GM12878 (cell line): ENCODE measurements at regions not wholly inside any gene's neighbourhood (a gene's known extent, or its start where the extent isn't known, plus 50 kb on each side); places are given as distances from the start of the nearest gene placed in this dataset.

Experiments used
- ATAC-seq: fragments of 200-7000 bp; cut with Tn5 transposase; 3 replicates; pipeline ENCODE4 v1.9.1; 2020; ENCODE audit warnings: mild to moderate bottlenecking, moderate library complexity
- BruUV-seq: library from RNA; stranded (reverse); fragments of 400-500 nt; replicated peaks from 2 replicates; lab custom pipeline; 2021; lab: Mats Ljungman, UMichigan
- CTCF ChIA-PET: fragments of 300-600 bp; sonication (Branson Sonifier 250); formaldehyde crosslinking; extraction: SDS; loops from one replicate; lab custom pipeline; 2021; ENCODE audit warnings: inconsistent platforms; lab: Yijun Ruan, JAX
- POLR2A ChIA-PET: fragments of 350-600 bp; formaldehyde crosslinking; extraction: SDS; loops from one replicate; lab custom pipeline; 2021; ENCODE audit warnings: inconsistent platforms; lab: Charles Lee
- RAD21 ChIA-PET: fragments of 300-600 bp; sonication (Branson Sonifier 250); formaldehyde crosslinking; loops from one replicate; lab custom pipeline; 2023; ENCODE audit warnings: antibody characterized with exemption; ENCODE audit not compliant: unreplicated experiment; lab: Charles Lee
- SMC1A ChIA-PET: fragments of 300-600 bp; sonication (Branson Sonifier 250); formaldehyde crosslinking; loops from one replicate; lab custom pipeline; 2023; ENCODE audit not compliant: unreplicated experiment, uncharacterized antibody; lab: Charles Lee
- DNase-seq: peaks from one replicate; pipeline ENCODE4 v3.0.0-alpha.2; 2011; ENCODE audit warnings: low read depth, low spot score
- FAIRE-seq: peaks from 3 replicates; lab custom pipeline; 2011; peaks lifted over from hg19 to GRCh38; lab: Jason Lieb, UNC
- H2AFZ ChIP-seq: 2 replicates; pipeline ENCODE4 v1.6.0; 2011; ENCODE audit warnings: low read depth, low read length, control low read depth; ENCODE audit not compliant: control insufficient read depth
- H3K27ac ChIP-seq: 2 replicates; pipeline ENCODE4 v1.5.1; 2011; ENCODE audit warnings: control low read depth; ENCODE audit not compliant: control insufficient read depth, insufficient read depth
- H3K27me3 ChIP-seq, 2 experiments: replicated peaks in 1 of 2; 2 replicates each; pipeline versions ENCODE4 v1.6.0 to v1.6.1; 2011; ENCODE audit warnings: low read length in 1 of 2; ENCODE audit not compliant: control insufficient read depth in 2 of 2, insufficient read depth in 2 of 2
- H3K36me3 ChIP-seq, 2 experiments: 2 replicates each; pipeline ENCODE4 v1.5.1; 2011; ENCODE audit warnings: low read length in 1 of 2; ENCODE audit not compliant: control insufficient read depth in 2 of 2, insufficient read depth in 2 of 2
- H3K4me1 ChIP-seq: 2 replicates; pipeline ENCODE4 v1.6.1; 2011; ENCODE audit warnings: mild to moderate bottlenecking, low read length, moderate library complexity, mixed read lengths; ENCODE audit not compliant: control insufficient read depth, insufficient read depth
- H3K4me2 ChIP-seq: 2 replicates; pipeline ENCODE4 v1.6.0; 2011; ENCODE audit warnings: control low read depth; ENCODE audit not compliant: control insufficient read depth, insufficient read depth
- H3K4me3 ChIP-seq: fragments of 200-600 bp; sonication (generic); 2 replicates; pipeline ENCODE4 v1.5.1; 2016
- H3K79me2 ChIP-seq: 2 replicates; pipeline ENCODE4 v1.6.0; 2011; ENCODE audit warnings: low read length; ENCODE audit not compliant: control insufficient read depth, insufficient read depth
- H3K9ac ChIP-seq: 2 replicates; pipeline ENCODE4 v1.8.0; 2011; ENCODE audit warnings: low read length, control low read depth, mixed read lengths; ENCODE audit not compliant: control insufficient read depth, insufficient read depth
- H3K9me3 ChIP-seq: replicated peaks from 3 replicates; pipeline ENCODE4 v1.5.1; 2011; ENCODE audit warnings: mild to moderate bottlenecking, low read length; ENCODE audit not compliant: control insufficient read depth, insufficient read depth
- H4K20me1 ChIP-seq: 2 replicates; pipeline ENCODE4 v1.6.0; 2011; ENCODE audit not compliant: control insufficient read depth, insufficient read depth
- BCL11A ChIP-seq: IDR thresholded peaks from 2 replicates; pipeline ENCODE4 v1.6.1; 2011; ENCODE audit warnings: low read depth, low read length
- BHLHE40 ChIP-seq, 2 experiments: fragments of 450-650 bp in 1 of 2; IDR thresholded peaks; 2 replicates each; pipeline ENCODE4 v1.6.1; 2011 to 2017; ENCODE audit warnings: low read depth in 2 of 2, borderline replicate concordance in 1 of 2, improper control_type of control experiment in 1 of 2, low read length in 1 of 2, mild to moderate bottlenecking in 1 of 2
- CHD2 ChIP-seq: IDR thresholded peaks from 2 replicates; pipeline ENCODE4 v1.6.1; 2011; ENCODE audit warnings: low read depth, low read length, improper control_type of control experiment, borderline replicate concordance
- CREM ChIP-seq: IDR thresholded peaks from 2 replicates; pipeline ENCODE4 v1.6.1; 2014; ENCODE audit warnings: antibody characterized with exemption, low read depth
- EGR1 ChIP-seq, 2 experiments: IDR thresholded peaks; 1 replicate in 1 of 2; 2 replicates in 1 of 2; pipeline ENCODE4 v1.6.1; 2011 to 2012; ENCODE audit warnings: low read depth in 2 of 2, low read length in 2 of 2, borderline replicate concordance in 1 of 2, mild to moderate bottlenecking in 1 of 2, moderate library complexity in 1 of 2
- ETV6 ChIP-seq, 2 experiments: fragments of 450-650 bp in 1 of 2; IDR thresholded peaks in 1 of 2; conservative IDR thresholded peaks in 1 of 2; 2 replicates each; pipeline ENCODE4 v1.6.1; 2014; ENCODE audit warnings: antibody characterized with exemption in 1 of 2, borderline replicate concordance in 1 of 2, low read depth in 1 of 2, mild to moderate bottlenecking in 1 of 2, moderate library complexity in 1 of 2
- FOXK2 ChIP-seq: fragments of 450-650 bp; IDR thresholded peaks from 2 replicates; pipeline ENCODE4 v1.6.1; 2017; ENCODE audit warnings: mild to moderate bottlenecking, moderate library complexity
- HDAC2 ChIP-seq: fragments of 200-600 bp; sonication (generic); IDR thresholded peaks from 2 replicates; pipeline ENCODE4 v1.6.1; 2017
- KLF5 ChIP-seq: fragments of 450-650 bp; IDR thresholded peaks from 2 replicates; pipeline ENCODE4 v1.6.1; 2014; ENCODE audit warnings: mild to moderate bottlenecking; ENCODE audit not compliant: partially characterized antibody
- NR2C2 ChIP-seq: IDR thresholded peaks from 2 replicates; pipeline ENCODE4 v1.6.1; 2011; ENCODE audit warnings: borderline replicate concordance, low read depth; ENCODE audit not compliant: control insufficient read depth, insufficient read length
- NRF1 ChIP-seq: conservative IDR thresholded peaks from 2 replicates; pipeline ENCODE4 v1.6.1; 2011; ENCODE audit warnings: mild to moderate bottlenecking, low read depth, low read length, improper control_type of control experiment
- PAX5 ChIP-seq: IDR thresholded peaks from 2 replicates; pipeline ENCODE4 v1.6.1; 2011; ENCODE audit warnings: low read depth, low read length, borderline replicate concordance
- RFX5 ChIP-seq: IDR thresholded peaks from 2 replicates; pipeline ENCODE4 v1.6.1; 2011; ENCODE audit warnings: low read depth, low read length, improper control_type of control experiment
- SIX5 ChIP-seq: IDR thresholded peaks from 2 replicates; pipeline ENCODE4 v1.6.1; 2011; ENCODE audit warnings: mild to moderate bottlenecking, low read depth, low read length, moderate library complexity; ENCODE audit not compliant: severe bottlenecking
- SREBF2 ChIP-seq: IDR thresholded peaks from 2 replicates; pipeline ENCODE4 v1.6.1; 2012; ENCODE audit warnings: mild to moderate bottlenecking, low read length
- STAT1 ChIP-seq: fragments of 450-650 bp; conservative IDR thresholded peaks from 2 replicates; pipeline ENCODE4 v1.6.1; 2014; ENCODE audit warnings: antibody characterized with exemption, mild to moderate bottlenecking
- ZNF24 ChIP-seq: fragments of 450-650 bp; IDR thresholded peaks from 2 replicates; pipeline ENCODE4 v1.6.1; 2017; ENCODE audit warnings: antibody characterized with exemption, mild to moderate bottlenecking
- ZNF622 ChIP-seq: fragments of 450-650 bp; IDR thresholded peaks from 2 replicates; pipeline ENCODE4 v1.6.1; 2017; ENCODE audit warnings: mild to moderate bottlenecking, inconsistent platforms
- WGBS: methylation state at CpG from one replicate; pipeline ENCODE4 v1.1.6; 2016; ENCODE audit warnings: low lambda C conversion rate; ENCODE audit not compliant: insufficient replicate concordance, insufficient coverage; ENCODE audit errors: missing lambda C conversion rate; 5-methylcytosine and 5-hydroxymethylcytosine counted together
- in situ Hi-C: fragments of 300-500 bp; cut with MboI; formaldehyde crosslinking; loops from 9 replicates; pipeline ENCODE4 v1.14.3; 2018; ENCODE audit warnings: mixed read lengths
- intact Hi-C: fragments of 100-400 bp; cut with micrococcal nuclease; formaldehyde crosslinking; loops from one replicate; pipeline ENCODE4 v1.14.2; 2022; ENCODE audit not compliant: unreplicated experiment
- TF ChIP-seq, protein P1 (sequence below): fragments of 450-650 bp; IDR thresholded peaks from 2 replicates; pipeline ENCODE4 v1.6.1; 2017; ENCODE audit warnings: borderline replicate concordance
- TF ChIP-seq, protein P2 (sequence below): fragments of 450-650 bp; IDR thresholded peaks from 2 replicates; pipeline ENCODE4 v1.6.1; 2014; ENCODE audit warnings: mild to moderate bottlenecking

DNA sequence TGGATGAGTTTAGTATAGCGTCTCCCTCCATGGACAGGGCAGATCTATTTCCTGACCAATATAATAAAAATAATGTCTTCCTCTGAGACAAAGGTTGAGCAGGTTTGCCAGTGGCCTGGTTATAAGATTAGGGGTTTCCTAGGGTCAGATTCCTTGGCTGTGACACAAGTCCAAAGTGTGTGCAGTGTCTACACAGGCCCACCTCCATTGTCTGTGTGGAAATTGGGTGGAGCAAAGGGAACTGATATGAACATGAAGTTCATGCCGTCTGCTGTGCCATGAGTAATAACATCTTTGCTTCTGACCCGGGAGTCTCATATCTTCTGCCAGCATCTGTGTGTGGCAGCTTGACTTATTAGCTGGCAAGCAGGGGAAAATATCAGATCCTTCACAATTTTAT is 187.7 kb upstream of the BOD1L1 start:
- intact Hi-C loops (no loop called here), in situ Hi-C loops (no loop called here)
- no peak overlapping the region for H3K4me2 ChIP-seq
- ChIA-PET POLR2A (no interaction called here), CTCF (no interaction called here), RAD21 (interaction anchor here (1.3 kb wide), 1 partner anchor 8 kb away, joined by 3 read pairs; no protein-coding TSS in a partner anchor), SMC1A (no interaction called here)
- H3K27ac ChIP-seq = no peak overlapping the region
- H3K36me3 ChIP-seq = no peaks in the 10 kb centered on the region
- H3K9me3 ChIP-seq = no peaks in the 10 kb centered on the region
- no peak overlapping the region for H3K9ac ChIP-seq
- no peaks in the 10 kb centered on the region for H3K27me3 ChIP-seq
- TF ChIP-seq BCL11A (no peak), CREM (no peak), KLF5 (no peak), ETV6 (conservative IDR thresholded peaks at IDR 0.05 in 1 of 2, IDR thresholded peaks at IDR 0.05 in 1 of 2; ENCODE audit: borderline replicate concordance in 1 of 2, low read depth in 1 of 2) (no peak), SIX5 (no peak), NRF1 (no peak), CHD2 (no peak), ZNF24 (no peak), ZNF622 (no peak), EGR1 (IDR thresholded peaks at IDR 0.05; ENCODE audit: borderline replicate concordance in 1 of 2, low read depth in 2 of 2, low read length in 2 of 2) (no peak), FOXK2 (no peak), STAT1 (no peak), RFX5 (no peak), BHLHE40 (IDR thresholded peaks at IDR 0.05; ENCODE audit: borderline replicate concordance in 1 of 2, low read depth in 2 of 2, low read length in 1 of 2) (no peak), HDAC2 (no peak), NR2C2 (no peak), PAX5 (no peak), SREBF2 (no peak)
- TF ChIP-seq, protein P1, sequence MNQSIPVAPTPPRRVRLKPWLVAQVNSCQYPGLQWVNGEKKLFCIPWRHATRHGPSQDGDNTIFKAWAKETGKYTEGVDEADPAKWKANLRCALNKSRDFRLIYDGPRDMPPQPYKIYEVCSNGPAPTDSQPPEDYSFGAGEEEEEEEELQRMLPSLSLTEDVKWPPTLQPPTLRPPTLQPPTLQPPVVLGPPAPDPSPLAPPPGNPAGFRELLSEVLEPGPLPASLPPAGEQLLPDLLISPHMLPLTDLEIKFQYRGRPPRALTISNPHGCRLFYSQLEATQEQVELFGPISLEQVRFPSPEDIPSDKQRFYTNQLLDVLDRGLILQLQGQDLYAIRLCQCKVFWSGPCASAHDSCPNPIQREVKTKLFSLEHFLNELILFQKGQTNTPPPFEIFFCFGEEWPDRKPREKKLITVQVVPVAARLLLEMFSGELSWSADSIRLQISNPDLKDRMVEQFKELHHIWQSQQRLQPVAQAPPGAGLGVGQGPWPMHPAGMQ = no peak
- TF ChIP-seq, protein P2, sequence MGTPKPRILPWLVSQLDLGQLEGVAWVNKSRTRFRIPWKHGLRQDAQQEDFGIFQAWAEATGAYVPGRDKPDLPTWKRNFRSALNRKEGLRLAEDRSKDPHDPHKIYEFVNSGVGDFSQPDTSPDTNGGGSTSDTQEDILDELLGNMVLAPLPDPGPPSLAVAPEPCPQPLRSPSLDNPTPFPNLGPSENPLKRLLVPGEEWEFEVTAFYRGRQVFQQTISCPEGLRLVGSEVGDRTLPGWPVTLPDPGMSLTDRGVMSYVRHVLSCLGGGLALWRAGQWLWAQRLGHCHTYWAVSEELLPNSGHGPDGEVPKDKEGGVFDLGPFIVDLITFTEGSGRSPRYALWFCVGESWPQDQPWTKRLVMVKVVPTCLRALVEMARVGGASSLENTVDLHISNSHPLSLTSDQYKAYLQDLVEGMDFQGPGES = no peak
- H4K20me1 ChIP-seq = no peaks in the 10 kb centered on the region
- 6% methylated on average over 3 of the region's 3 CpGs for WGBS
- no peaks in the 10 kb centered on the region for H3K4me1 ChIP-seq
- DNase-seq (no peak), ATAC-seq (no peak), FAIRE-seq (no peak)
- no peaks in the 10 kb centered on the region for H3K79me2 ChIP-seq
- no peak overlapping the region for H3K4me3 ChIP-seq
- no peak overlapping the region for H2AFZ ChIP-seq
- no TSS peak for BruUV-seq
